Parathyroid adenoma (tissue), 2 donors: ENCODE measurements at regions not wholly inside any gene's neighbourhood (a gene's known extent, or its start where the extent isn't known, plus 50 kb on each side); places are given as distances from the start of the nearest gene placed in this dataset.

Source experiments
- H2AFZ ChIP-seq: fragments of 300-600 bp; sonication (generic); one replicate; pipeline ENCODE4 v1.7.0; 2017; ENCODE audit warnings: antibody characterized with exemption, mild to moderate bottlenecking
- H3K27ac ChIP-seq: fragments of 300-600 bp; sonication (generic); one replicate; pipeline ENCODE4 v1.7.0; 2017
- H3K27me3 ChIP-seq: fragments of 300-600 bp; sonication (generic); one replicate; pipeline ENCODE4 v1.7.0; 2017; ENCODE audit warnings: low read length; ENCODE audit not compliant: control insufficient read depth, insufficient read depth
- H3K36me3 ChIP-seq: fragments of 300-600 bp; sonication (generic); one replicate; pipeline ENCODE4 v1.7.0; 2017; ENCODE audit warnings: low read length; ENCODE audit not compliant: control insufficient read depth, insufficient read depth
- H3K4me1 ChIP-seq: fragments of 300-600 bp; sonication (generic); one replicate; pipeline ENCODE4 v1.7.0; 2017; ENCODE audit warnings: control low read depth
- H3K4me2 ChIP-seq: fragments of 300-600 bp; sonication (generic); one replicate; pipeline ENCODE4 v1.7.0; 2017; ENCODE audit warnings: low read length
- H3K4me3 ChIP-seq: fragments of 300-600 bp; sonication (generic); one replicate; pipeline ENCODE4 v1.7.0; 2017; ENCODE audit warnings: low read depth, low read length
- H3K79me2 ChIP-seq: fragments of 300-600 bp; sonication (generic); one replicate; pipeline ENCODE4 v1.7.0; 2017; ENCODE audit warnings: control low read depth
- H3K9ac ChIP-seq: fragments of 300-600 bp; sonication (generic); one replicate; pipeline ENCODE4 v1.7.0; 2017; ENCODE audit warnings: mild to moderate bottlenecking
- H3K9me3 ChIP-seq: fragments of 300-600 bp; sonication (generic); one replicate; pipeline ENCODE4 v1.7.0; 2017; ENCODE audit warnings: low read length; ENCODE audit not compliant: control insufficient read depth
- CTCF ChIP-seq: fragments of 300-600 bp; sonication (generic); IDR thresholded peaks from one replicate; pipeline ENCODE4 v1.7.0; 2017; ENCODE audit warnings: antibody characterized with exemption, mild to moderate bottlenecking
- donor health status: primary hyperparathyroidism.

GRCh38 chr10:91023700-91024398 lies 103.0 kb upstream of the ANKRD1 start:
- H3K9me3 ChIP-seq, result no peaks in the 10 kb centered on the region
- H3K9ac ChIP-seq, result no peak overlapping the region
- TF ChIP-seq CTCF, result no peak
- H3K4me1 ChIP-seq, result no peaks in the 10 kb centered on the region
- no peak overlapping the region for H3K4me2 ChIP-seq
- no peaks in the 10 kb centered on the region for H3K36me3 ChIP-seq
- H3K4me3 ChIP-seq, result no peak overlapping the region
- no peak overlapping the region for H2AFZ ChIP-seq
- no peak overlapping the region for H3K27ac ChIP-seq
- no peaks in the 10 kb centered on the region for H3K27me3 ChIP-seq
- no peaks in the 10 kb centered on the region for H3K79me2 ChIP-seq

GRCh38 chr10:91024541-91024940 lies 103.7 kb upstream of the ANKRD1 start:
- no peaks in the 10 kb centered on the region for H3K9me3 ChIP-seq
- H3K4me2 ChIP-seq, result no peak overlapping the region
- no peaks in the 10 kb centered on the region for H3K36me3 ChIP-seq
- no peak overlapping the region for H3K4me3 ChIP-seq
- H3K9ac ChIP-seq, result no peak overlapping the region
- no peak overlapping the region for H3K27ac ChIP-seq
- no peak for TF ChIP-seq CTCF
- H2AFZ ChIP-seq, result no peak overlapping the region
- H3K27me3 ChIP-seq, result no peaks in the 10 kb centered on the region
- H3K79me2 ChIP-seq, result no peaks in the 10 kb centered on the region
- no peaks in the 10 kb centered on the region for H3K4me1 ChIP-seq

- no peak overlapping the region for H3K27ac ChIP-seq
- TF ChIP-seq CTCF, result no peak
- H3K9ac ChIP-seq, result no peak overlapping the region
- no peaks in the 10 kb centered on the region for H3K36me3 ChIP-seq
- no peak overlapping the region for H2AFZ ChIP-seq
- no peak overlapping the region for H3K4me2 ChIP-seq
- H3K9me3 ChIP-seq, result no peaks in the 10 kb centered on the region
- H3K27me3 ChIP-seq, result no peaks in the 10 kb centered on the region
- H3K4me3 ChIP-seq, result no peak overlapping the region
- no peaks in the 10 kb centered on the region for H3K79me2 ChIP-seq
- peaks cover 8% of the 10 kb centered on the region for H3K4me1 ChIP-seq
Observed at GRCh38 chr10:91032611-91033206, 111.8 kb upstream of the ANKRD1 start.

- H3K27me3 ChIP-seq, result no peaks in the 10 kb centered on the region
- H3K9me3 ChIP-seq, result no peaks in the 10 kb centered on the region
- H3K36me3 ChIP-seq, result no peaks in the 10 kb centered on the region
- H3K9ac ChIP-seq, result no peak overlapping the region
- no peak overlapping the region for H3K27ac ChIP-seq
- no peak overlapping the region for H3K4me2 ChIP-seq
- no peak overlapping the region for H3K4me3 ChIP-seq
- no peak for TF ChIP-seq CTCF
- no peak overlapping the region for H2AFZ ChIP-seq
- no peaks in the 10 kb centered on the region for H3K79me2 ChIP-seq
- H3K4me1 ChIP-seq, result peaks cover 8% of the 10 kb centered on the region
Observed at GRCh38 chr10:91033324-91033950, 112.5 kb upstream of the ANKRD1 start.
